ENCODE measurements at regions not wholly inside any gene's neighbourhood (a gene's known extent, or its start where the extent isn't known, plus 50 kb on each side); places are given as distances from the start of the nearest gene placed in this dataset.

DNA sequence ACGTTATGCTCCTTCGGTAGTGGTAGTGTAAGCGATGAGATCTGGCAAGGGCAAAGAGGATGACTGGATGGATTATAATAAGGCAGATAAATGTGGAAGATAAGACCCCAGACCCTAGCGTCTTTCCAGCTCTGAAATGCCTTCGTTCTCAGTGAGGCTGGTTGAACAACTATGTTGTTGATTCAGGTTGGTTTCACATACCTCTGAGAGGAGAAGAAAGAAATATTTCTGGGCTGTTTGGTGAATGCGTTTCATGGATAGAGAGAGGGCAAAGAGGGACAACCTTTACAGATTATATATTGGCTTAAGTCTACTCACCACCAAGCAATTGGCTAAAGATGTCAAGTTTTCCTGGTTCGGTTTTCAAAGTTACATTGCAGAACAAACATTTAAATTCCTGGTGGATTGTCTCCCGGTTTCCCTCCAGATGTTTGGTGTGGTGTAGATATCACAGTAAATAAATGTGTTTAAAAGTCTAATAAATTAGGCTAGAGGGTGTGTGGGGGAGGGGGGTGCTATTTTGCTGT, 190.1 kb upstream of the GLI2 start:
- H3K4me2 ChIP-seq (ENCODE audit: insufficient read depth, low read length), result no peak overlapping the region

DNA sequence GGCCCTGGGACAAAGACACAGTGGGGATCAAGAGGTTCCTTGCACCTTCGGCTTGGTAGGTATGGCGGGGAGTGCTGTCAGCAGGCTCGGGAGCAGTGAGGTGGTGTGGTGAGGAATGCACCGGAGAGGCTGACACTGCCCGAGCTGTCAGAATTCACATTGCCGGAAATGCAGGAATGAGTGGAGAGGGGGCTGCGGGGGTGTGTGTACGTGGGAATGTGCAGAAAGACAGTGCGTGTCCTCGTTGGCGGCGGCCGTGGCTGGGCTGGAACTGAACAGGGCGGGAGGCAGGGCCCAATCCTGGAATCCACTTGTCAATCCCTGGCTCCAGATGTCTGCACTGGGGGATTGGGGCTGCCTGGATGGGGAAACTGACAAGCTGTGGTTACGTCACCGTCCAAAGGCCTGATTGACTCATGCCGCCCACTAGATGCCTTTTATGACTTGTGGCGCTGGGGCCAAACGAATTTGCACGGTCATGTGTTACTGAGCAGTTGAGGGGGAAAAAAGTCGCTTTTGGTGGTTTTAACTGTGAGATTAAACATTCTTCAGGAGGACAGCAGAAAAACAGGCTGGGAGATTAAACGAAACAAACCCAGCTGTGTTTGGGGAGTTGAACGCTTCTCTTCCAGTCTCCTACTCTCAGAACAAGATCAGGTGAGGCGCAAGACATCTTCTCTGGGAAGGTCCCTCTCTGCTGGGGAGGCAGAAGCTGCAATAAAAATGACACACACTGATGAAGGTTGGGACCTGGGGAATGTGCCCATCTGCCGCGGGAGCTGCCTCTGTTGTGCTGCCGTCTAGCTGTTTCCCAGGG, 189.4 kb upstream of the GLI2 start:
- Histone ChIP-seq H3K36me3 (ENCODE audit: insufficient read depth, low read length) (no peaks in the 10 kb centered on the region), H3K27ac (ENCODE audit: low read length) (no peak overlapping the region), H3K9ac (ENCODE audit: low read depth, low read length) (no peak overlapping the region)

More for the DNA sequence above, 190.1 kb upstream of the GLI2 start:
- DNase-seq (no peak), ATAC-seq (ENCODE audit: insufficient read depth, low read depth) (no peak)
- Histone ChIP-seq H3K4me1 (ENCODE audit: insufficient read depth, low read length) (no peaks in the 10 kb centered on the region), H3K79me2 (ENCODE audit: insufficient read depth, low read length) (no peaks in the 10 kb centered on the region), H2AFZ (ENCODE audit: low read depth, low read length) (no peak overlapping the region), H3K27me3 (ENCODE audit: insufficient read depth, low read length, poor library complexity) (peaks cover 14% of the 10 kb centered on the region), H3K27ac (ENCODE audit: low read length) (no peak overlapping the region), H3K4me3 (ENCODE audit: low read depth in 1 of 2, low read length in 2 of 2) (no peak overlapping the region), H3K9me3 (ENCODE audit: insufficient read depth, low read length, severe bottlenecking) (no peaks in the 10 kb centered on the region), H3K36me3 (ENCODE audit: insufficient read depth, low read length) (no peaks in the 10 kb centered on the region), H3K9ac (ENCODE audit: low read depth, low read length) (no peak overlapping the region), H4K20me1 (ENCODE audit: insufficient read depth, low read length) (no peaks in the 10 kb centered on the region)
- TF ChIP-seq EZH2 (IDR thresholded peaks at IDR 0.05; ENCODE audit: borderline replicate concordance, low read depth, low read length, severe bottlenecking), result no peak
- TF ChIP-seq, protein P1, sequence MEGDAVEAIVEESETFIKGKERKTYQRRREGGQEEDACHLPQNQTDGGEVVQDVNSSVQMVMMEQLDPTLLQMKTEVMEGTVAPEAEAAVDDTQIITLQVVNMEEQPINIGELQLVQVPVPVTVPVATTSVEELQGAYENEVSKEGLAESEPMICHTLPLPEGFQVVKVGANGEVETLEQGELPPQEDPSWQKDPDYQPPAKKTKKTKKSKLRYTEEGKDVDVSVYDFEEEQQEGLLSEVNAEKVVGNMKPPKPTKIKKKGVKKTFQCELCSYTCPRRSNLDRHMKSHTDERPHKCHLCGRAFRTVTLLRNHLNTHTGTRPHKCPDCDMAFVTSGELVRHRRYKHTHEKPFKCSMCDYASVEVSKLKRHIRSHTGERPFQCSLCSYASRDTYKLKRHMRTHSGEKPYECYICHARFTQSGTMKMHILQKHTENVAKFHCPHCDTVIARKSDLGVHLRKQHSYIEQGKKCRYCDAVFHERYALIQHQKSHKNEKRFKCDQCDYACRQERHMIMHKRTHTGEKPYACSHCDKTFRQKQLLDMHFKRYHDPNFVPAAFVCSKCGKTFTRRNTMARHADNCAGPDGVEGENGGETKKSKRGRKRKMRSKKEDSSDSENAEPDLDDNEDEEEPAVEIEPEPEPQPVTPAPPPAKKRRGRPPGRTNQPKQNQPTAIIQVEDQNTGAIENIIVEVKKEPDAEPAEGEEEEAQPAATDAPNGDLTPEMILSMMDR (IDR thresholded peaks at IDR 0.05; ENCODE audit: borderline replicate concordance, extremely low read depth, low read length, poor library complexity, severe bottlenecking), result no peak

DNA sequence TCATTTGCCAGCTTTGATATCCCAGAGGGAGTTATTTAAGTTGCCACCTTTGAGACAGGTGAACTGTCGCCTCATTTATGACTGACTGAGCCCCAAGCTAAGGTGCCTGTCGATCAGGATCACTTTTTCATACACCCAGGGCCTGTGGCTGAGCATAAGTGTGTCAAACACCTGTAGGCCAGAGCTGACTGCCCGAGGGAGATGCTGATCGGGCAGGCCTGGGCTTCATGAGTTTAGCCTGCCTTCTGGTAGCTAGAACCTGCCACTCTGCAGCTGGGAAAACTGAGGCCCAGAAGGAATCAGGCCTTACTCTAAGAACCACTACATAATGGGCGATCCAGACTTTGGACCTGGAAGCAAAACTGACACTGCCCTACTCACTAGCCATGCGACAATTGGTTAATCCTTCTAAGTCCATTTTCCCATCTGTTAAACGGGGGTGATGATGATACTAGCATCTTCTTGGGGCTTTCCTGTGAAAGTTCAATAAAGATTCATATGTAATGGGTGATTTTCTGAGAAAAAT, 188.7 kb upstream of the GLI2 start:
- Histone ChIP-seq H3K9ac (ENCODE audit: low read depth, low read length) (no peak overlapping the region), H3K4me3 (ENCODE audit: low read depth in 1 of 2, low read length in 2 of 2) (no peak overlapping the region), H3K27me3 (ENCODE audit: insufficient read depth, low read length, poor library complexity) (peaks cover 19% of the 10 kb centered on the region), H4K20me1 (ENCODE audit: insufficient read depth, low read length) (no peaks in the 10 kb centered on the region), H3K4me2 (ENCODE audit: insufficient read depth, low read length) (no peak overlapping the region), H3K27ac (ENCODE audit: low read length) (no peak overlapping the region), H3K4me1 (ENCODE audit: insufficient read depth, low read length) (no peaks in the 10 kb centered on the region), H3K9me3 (ENCODE audit: insufficient read depth, low read length, severe bottlenecking) (no peaks in the 10 kb centered on the region), H2AFZ (ENCODE audit: low read depth, low read length) (no peak overlapping the region), H3K36me3 (ENCODE audit: insufficient read depth, low read length) (no peaks in the 10 kb centered on the region), H3K79me2 (ENCODE audit: insufficient read depth, low read length) (no peaks in the 10 kb centered on the region)
- no peak for TF ChIP-seq EZH2 (IDR thresholded peaks at IDR 0.05; ENCODE audit: borderline replicate concordance, low read depth, low read length, severe bottlenecking)
- TF ChIP-seq, protein P1 (IDR thresholded peaks at IDR 0.05; ENCODE audit: borderline replicate concordance, extremely low read depth, low read length, poor library complexity, severe bottlenecking), result no peak
- DNase-seq (no peak), ATAC-seq (ENCODE audit: insufficient read depth, low read depth) (no peak)

More for the DNA sequence above, 189.4 kb upstream of the GLI2 start:
- Histone ChIP-seq H3K9me3 (ENCODE audit: insufficient read depth, low read length, severe bottlenecking) (no peaks in the 10 kb centered on the region), H3K4me2 (ENCODE audit: insufficient read depth, low read length) (no peak overlapping the region), H3K4me3 (ENCODE audit: low read depth in 1 of 2, low read length in 2 of 2) (no peak overlapping the region), H2AFZ (ENCODE audit: low read depth, low read length) (no peak overlapping the region), H4K20me1 (ENCODE audit: insufficient read depth, low read length) (no peaks in the 10 kb centered on the region), H3K4me1 (ENCODE audit: insufficient read depth, low read length) (no peaks in the 10 kb centered on the region), H3K79me2 (ENCODE audit: insufficient read depth, low read length) (no peaks in the 10 kb centered on the region), H3K27me3 (ENCODE audit: insufficient read depth, low read length, poor library complexity) (peaks cover 18% of the 10 kb centered on the region)
- no peak for DNase-seq
- TF ChIP-seq, protein P1 (IDR thresholded peaks at IDR 0.05; ENCODE audit: borderline replicate concordance, extremely low read depth, low read length, poor library complexity, severe bottlenecking), result no peak
- no peak for TF ChIP-seq EZH2 (IDR thresholded peaks at IDR 0.05; ENCODE audit: borderline replicate concordance, low read depth, low read length, severe bottlenecking)
- ATAC-seq (ENCODE audit: insufficient read depth, low read depth), result no peak
